Fibroblast of lung (primary cell): ENCODE measurements at regions not wholly inside any gene's neighbourhood (a gene's known extent, or its start where the extent isn't known, plus 50 kb on each side); places are given as distances from the start of the nearest gene placed in this dataset.

Experiments used
- DNase-seq, 2 donors: peaks; one replicate each; pipeline versions ENCODE4 v3.0.0 to v3.0.0-alpha.2; 2010; ENCODE audit warnings: low read depth in 2 of 2
- H2AFZ ChIP-seq: 2 replicates; pipeline ENCODE4 v1.5.1; 2012; ENCODE audit warnings: low read length, control low read depth, inconsistent platforms
- H3K27ac ChIP-seq: 2 replicates; pipeline ENCODE4 v1.5.1; 2011; ENCODE audit warnings: low read length, control low read depth; ENCODE audit not compliant: insufficient read depth
- H3K27me3 ChIP-seq: 2 replicates; pipeline ENCODE4 v1.5.1; 2011; ENCODE audit warnings: mild to moderate bottlenecking, low read length; ENCODE audit not compliant: control insufficient read depth, insufficient read depth
- H3K36me3 ChIP-seq: 2 replicates; pipeline ENCODE4 v1.5.1; 2011; ENCODE audit warnings: low read length; ENCODE audit not compliant: control insufficient read depth, insufficient read depth
- H3K4me1 ChIP-seq: 2 replicates; pipeline ENCODE4 v1.5.1; 2011; ENCODE audit warnings: low read length; ENCODE audit not compliant: control insufficient read depth, insufficient read depth; ENCODE audit errors: extremely low read depth
- H3K4me2 ChIP-seq: 2 replicates; pipeline ENCODE4 v1.5.1; 2011; ENCODE audit warnings: low read length, control low read depth; ENCODE audit not compliant: insufficient read depth; ENCODE audit errors: extremely low read depth
- H3K4me3 ChIP-seq, 4 experiments: fragments of 200-600 bp in 1 of 4; sonication (generic) in 1 of 4; replicated peaks in 1 of 4; 2 replicates each; pipeline ENCODE4 v1.5.1; 2011 to 2016; ENCODE audit warnings: low read length in 4 of 4, low read depth in 3 of 4, mild to moderate bottlenecking in 3 of 4, control low read depth in 2 of 4, inconsistent platforms in 1 of 4, mixed read lengths in 1 of 4; ENCODE audit not compliant: insufficient read depth in 1 of 4; ENCODE audit errors: control extremely low read depth in 1 of 4
- H3K79me2 ChIP-seq: 2 replicates; pipeline ENCODE4 v1.5.1; 2012; ENCODE audit warnings: mild to moderate bottlenecking, low read length, inconsistent platforms; ENCODE audit not compliant: control insufficient read depth, insufficient read depth
- H3K9ac ChIP-seq: 2 replicates; pipeline ENCODE4 v1.5.1; 2011; ENCODE audit warnings: mild to moderate bottlenecking, low read length, control low read depth; ENCODE audit not compliant: insufficient read depth
- H3K9me3 ChIP-seq: 2 replicates; pipeline ENCODE4 v1.5.1; 2012; ENCODE audit warnings: low read depth, low read length; ENCODE audit not compliant: control insufficient read depth, insufficient read depth
- H4K20me1 ChIP-seq: 2 replicates; pipeline ENCODE4 v1.5.1; 2011; ENCODE audit warnings: low read length; ENCODE audit not compliant: control insufficient read depth, insufficient read depth; ENCODE audit errors: extremely low read depth
- EZH2 ChIP-seq: IDR thresholded peaks from 2 replicates; pipeline ENCODE4 v1.5.1; 2012; ENCODE audit warnings: low read length, control low read depth, mild to moderate bottlenecking; ENCODE audit errors: missing control alignments
- TF ChIP-seq, protein P1 (sequence below), 2 donors: IDR thresholded peaks in 1 of 2; conservative IDR thresholded peaks in 1 of 2; 1 replicate in 1 of 2; 2 replicates in 1 of 2; pipeline ENCODE4 v1.5.1; 2011 to 2012; ENCODE audit warnings: low read length in 2 of 2, control low read depth in 1 of 2, inconsistent platforms in 1 of 2, low read depth in 1 of 2, mild to moderate bottlenecking in 1 of 2

DNA sequence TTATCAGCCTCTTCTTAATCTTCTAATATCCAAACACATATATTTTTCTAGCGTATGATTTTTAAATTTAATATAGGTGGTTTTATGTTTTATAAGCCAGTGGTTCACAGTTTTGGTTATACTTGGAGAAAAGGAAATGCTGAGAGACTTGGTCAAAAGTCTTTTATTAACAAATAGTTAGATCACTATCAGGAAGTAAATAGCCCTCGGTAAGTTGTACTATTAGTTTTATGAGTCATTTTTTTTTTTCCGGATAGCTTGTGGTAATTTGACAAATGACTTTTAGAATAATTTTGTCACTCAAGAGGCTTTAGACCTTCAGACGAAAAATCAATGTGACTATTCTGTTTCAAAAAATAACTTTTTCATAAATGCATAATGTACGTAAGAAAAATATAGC lies 232.2 kb upstream of the ROBO1 start:
- H3K9me3 ChIP-seq, result no peaks in the 10 kb centered on the region

DNA sequence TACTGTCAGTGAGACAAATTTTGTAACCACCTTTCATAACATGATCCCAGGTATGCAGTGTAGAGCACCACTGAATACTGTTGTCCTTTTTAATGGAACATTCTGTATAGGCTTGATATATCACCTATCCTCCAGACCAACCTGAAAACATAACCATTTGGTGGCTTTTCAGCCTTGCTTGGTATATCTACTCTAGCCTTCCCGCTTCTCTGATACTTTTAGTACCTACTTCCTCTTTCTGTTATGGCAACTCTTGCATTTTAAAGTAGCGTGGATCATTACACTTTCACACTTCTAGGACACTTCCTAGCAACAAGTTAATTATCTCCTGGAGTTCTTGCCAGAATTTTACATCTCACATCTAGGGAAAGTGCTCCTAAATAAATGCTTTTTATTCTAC lies 226.6 kb upstream of the ROBO1 start:
- Histone ChIP-seq H4K20me1 (no peaks in the 10 kb centered on the region), H3K36me3 (no peaks in the 10 kb centered on the region), H3K4me1 (no peaks in the 10 kb centered on the region), H3K4me3 (no peak overlapping the region), H3K4me2 (no peak overlapping the region), H3K79me2 (no peaks in the 10 kb centered on the region), H3K9me3 (no peaks in the 10 kb centered on the region), H3K27me3 (no peaks in the 10 kb centered on the region), H3K27ac (no peak overlapping the region), H3K9ac (no peak overlapping the region), H2AFZ (no peak overlapping the region)
- TF ChIP-seq EZH2, result no peak
- TF ChIP-seq, protein P1, sequence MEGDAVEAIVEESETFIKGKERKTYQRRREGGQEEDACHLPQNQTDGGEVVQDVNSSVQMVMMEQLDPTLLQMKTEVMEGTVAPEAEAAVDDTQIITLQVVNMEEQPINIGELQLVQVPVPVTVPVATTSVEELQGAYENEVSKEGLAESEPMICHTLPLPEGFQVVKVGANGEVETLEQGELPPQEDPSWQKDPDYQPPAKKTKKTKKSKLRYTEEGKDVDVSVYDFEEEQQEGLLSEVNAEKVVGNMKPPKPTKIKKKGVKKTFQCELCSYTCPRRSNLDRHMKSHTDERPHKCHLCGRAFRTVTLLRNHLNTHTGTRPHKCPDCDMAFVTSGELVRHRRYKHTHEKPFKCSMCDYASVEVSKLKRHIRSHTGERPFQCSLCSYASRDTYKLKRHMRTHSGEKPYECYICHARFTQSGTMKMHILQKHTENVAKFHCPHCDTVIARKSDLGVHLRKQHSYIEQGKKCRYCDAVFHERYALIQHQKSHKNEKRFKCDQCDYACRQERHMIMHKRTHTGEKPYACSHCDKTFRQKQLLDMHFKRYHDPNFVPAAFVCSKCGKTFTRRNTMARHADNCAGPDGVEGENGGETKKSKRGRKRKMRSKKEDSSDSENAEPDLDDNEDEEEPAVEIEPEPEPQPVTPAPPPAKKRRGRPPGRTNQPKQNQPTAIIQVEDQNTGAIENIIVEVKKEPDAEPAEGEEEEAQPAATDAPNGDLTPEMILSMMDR (conservative IDR thresholded peaks at IDR 0.05 in 1 of 2, IDR thresholded peaks at IDR 0.05 in 1 of 2; ENCODE audit: low read depth in 1 of 2, low read length in 2 of 2), result no peak
- no peak for DNase-seq

More for the DNA sequence above, 232.2 kb upstream of the ROBO1 start:
- Histone ChIP-seq H3K27me3 (no peaks in the 10 kb centered on the region), H3K4me1 (no peaks in the 10 kb centered on the region), H3K9ac (no peak overlapping the region), H3K4me2 (no peak overlapping the region), H3K27ac (no peak overlapping the region), H2AFZ (no peak overlapping the region), H3K79me2 (no peaks in the 10 kb centered on the region), H3K4me3 (no peak overlapping the region), H3K36me3 (no peaks in the 10 kb centered on the region), H4K20me1 (no peaks in the 10 kb centered on the region)
- DNase-seq, result peak in 1 of 2 donors; percentile 36
- TF ChIP-seq, protein P1 (conservative IDR thresholded peaks at IDR 0.05 in 1 of 2, IDR thresholded peaks at IDR 0.05 in 1 of 2; ENCODE audit: low read depth in 1 of 2, low read length in 2 of 2), result no peak
- TF ChIP-seq EZH2, result no peak

DNA sequence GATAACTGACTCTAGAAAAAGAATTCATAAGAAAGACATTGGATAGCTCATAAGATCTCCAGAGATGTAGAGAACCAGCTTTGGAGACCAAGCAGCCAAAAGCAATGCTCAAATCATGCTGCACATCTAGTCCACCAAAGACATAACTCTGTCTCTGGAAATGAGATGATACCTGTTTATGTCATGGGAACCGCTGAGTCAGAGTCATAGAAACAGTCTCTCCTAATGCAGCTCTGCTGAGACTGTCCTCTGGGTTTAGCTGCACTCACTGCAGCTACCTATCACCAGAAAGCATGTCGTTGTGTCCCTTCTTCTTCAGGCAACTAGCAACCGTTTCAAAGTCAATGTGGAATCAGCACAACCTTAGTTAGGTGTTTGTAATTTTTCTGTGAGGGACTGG lies 218.5 kb upstream of the ROBO1 start:
- Histone ChIP-seq H3K4me1 (no peaks in the 10 kb centered on the region), H3K4me2 (no peak overlapping the region), H3K79me2 (no peaks in the 10 kb centered on the region), H3K36me3 (no peaks in the 10 kb centered on the region), H2AFZ (no peak overlapping the region), H3K9me3 (no peaks in the 10 kb centered on the region), H3K27ac (no peak overlapping the region), H3K27me3 (no peaks in the 10 kb centered on the region), H4K20me1 (no peaks in the 10 kb centered on the region), H3K4me3 (no peak overlapping the region), H3K9ac (no peak overlapping the region)
- TF ChIP-seq EZH2, result no peak
- TF ChIP-seq, protein P1 (conservative IDR thresholded peaks at IDR 0.05 in 1 of 2, IDR thresholded peaks at IDR 0.05 in 1 of 2; ENCODE audit: low read depth in 1 of 2, low read length in 2 of 2), result no peak
- no peak for DNase-seq
